Karpas-422 (cell line): ENCODE measurements at regions not wholly inside any gene's neighbourhood (a gene's known extent, or its start where the extent isn't known, plus 50 kb on each side); places are given as distances from the start of the nearest gene placed in this dataset.

Experiments used
- DNase-seq: peaks from one replicate; pipeline ENCODE4 v3.0.0-alpha.2; 2015
- H2AFZ ChIP-seq: fragments of 200-600 bp; sonication (generic); 2 replicates; pipeline ENCODE4 v1.6.1; 2014; ENCODE audit warnings: antibody characterized with exemption, low read length, mixed read lengths
- H3K27ac ChIP-seq: fragments of 200-600 bp; sonication (generic); 2 replicates; pipeline ENCODE4 v1.5.1; 2014; ENCODE audit warnings: mild to moderate bottlenecking, low read length, moderate library complexity
- H3K27me3 ChIP-seq: fragments of 200-600 bp; sonication (generic); 2 replicates; pipeline ENCODE4 v1.6.1; 2014; ENCODE audit warnings: low read length, mixed read lengths
- H3K36me3 ChIP-seq: fragments of 200-600 bp; sonication (generic); 2 replicates; pipeline ENCODE4 v1.6.1; 2014; ENCODE audit warnings: low read length, mixed read lengths; ENCODE audit not compliant: insufficient read depth
- H3K4me1 ChIP-seq: fragments of 200-600 bp; sonication (generic); 2 replicates; pipeline ENCODE4 v1.6.1; 2014; ENCODE audit warnings: mild to moderate bottlenecking, low read length, mixed read lengths
- H3K4me2 ChIP-seq: fragments of 200-600 bp; sonication (generic); 2 replicates; pipeline ENCODE4 v1.6.1; 2014; ENCODE audit warnings: low read length, low read depth, mild to moderate bottlenecking; ENCODE audit not compliant: poor library complexity, severe bottlenecking
- H3K4me3 ChIP-seq: fragments of 200-600 bp; sonication (generic); 2 replicates; pipeline ENCODE4 v1.5.1; 2014; ENCODE audit warnings: mild to moderate bottlenecking, antibody characterized with exemption, low read length, mixed read lengths
- H3K79me2 ChIP-seq: fragments of 200-600 bp; sonication (generic); 2 replicates; pipeline ENCODE4 v1.6.1; 2014; ENCODE audit warnings: mild to moderate bottlenecking, low read length, mixed read lengths
- H3K9ac ChIP-seq: fragments of 200-600 bp; sonication (generic); 2 replicates; pipeline ENCODE4 v1.6.0; 2014; ENCODE audit warnings: low read length
- H3K9me2 ChIP-seq: fragments of 200-600 bp; sonication (generic), shearing (Covaris generic); replicated peaks from 2 replicates; pipeline ENCODE4 v1.6.0; 2014; ENCODE audit warnings: mild to moderate bottlenecking, low read length, moderate library complexity; ENCODE audit not compliant: insufficient read depth
- H3K9me3 ChIP-seq: fragments of 300-700, 200-600 bp; sonication (generic); 2 replicates; pipeline ENCODE4 v1.6.1; 2014; ENCODE audit warnings: low read length, mixed read lengths
- H4K20me1 ChIP-seq: fragments of 200-600 bp; sonication (generic); 2 replicates; pipeline ENCODE4 v1.6.1; 2014; ENCODE audit warnings: mild to moderate bottlenecking, antibody characterized with exemption, low read length, low read depth; ENCODE audit not compliant: insufficient read depth

GRCh38 chr7:136079934-136080333 is 102.8 kb upstream of the MTPN start:
- H3K27me3 ChIP-seq = no peaks in the 10 kb centered on the region
- H3K36me3 ChIP-seq = no peaks in the 10 kb centered on the region
- no peaks in the 10 kb centered on the region for H3K9me3 ChIP-seq
- H2AFZ ChIP-seq = 0 out of 2 replicates have a peak overlapping the region, but pooled peaks have one; percentile 1
- H4K20me1 ChIP-seq = no peaks in the 10 kb centered on the region
- 0 out of 2 replicates have a peak, but pooled peaks cover 4% of the 10 kb centered on the region for H3K9me2 ChIP-seq
- no peaks in the 10 kb centered on the region for H3K4me1 ChIP-seq
- DNase-seq = no peak
- no peak overlapping the region for H3K4me2 ChIP-seq
- H3K9ac ChIP-seq = no peak overlapping the region
- H3K27ac ChIP-seq = no peak overlapping the region
- H3K4me3 ChIP-seq = no peak overlapping the region
- H3K79me2 ChIP-seq = no peaks in the 10 kb centered on the region

GRCh38 chr7:136079478-136079892 is 102.3 kb upstream of the MTPN start:
- no peaks in the 10 kb centered on the region for H4K20me1 ChIP-seq
- no peaks in the 10 kb centered on the region for H3K9me3 ChIP-seq
- no peaks in the 10 kb centered on the region for H3K79me2 ChIP-seq
- no peaks in the 10 kb centered on the region for H3K4me1 ChIP-seq
- H3K27ac ChIP-seq = no peak overlapping the region
- H3K4me3 ChIP-seq = no peak overlapping the region
- H3K36me3 ChIP-seq = no peaks in the 10 kb centered on the region
- DNase-seq = no peak
- H3K9ac ChIP-seq = no peak overlapping the region
- 0 out of 2 replicates have a peak, but pooled peaks cover 4% of the 10 kb centered on the region for H3K9me2 ChIP-seq
- no peaks in the 10 kb centered on the region for H3K27me3 ChIP-seq
- 0 out of 2 replicates have a peak overlapping the region, but pooled peaks have one; percentile 1 for H2AFZ ChIP-seq
- H3K4me2 ChIP-seq = no peak overlapping the region

- H3K9ac ChIP-seq = no peak overlapping the region
- H3K27me3 ChIP-seq = no peaks in the 10 kb centered on the region
- H2AFZ ChIP-seq = no peak overlapping the region
- H4K20me1 ChIP-seq = no peaks in the 10 kb centered on the region
- no peak overlapping the region for H3K27ac ChIP-seq
- H3K4me2 ChIP-seq = no peak overlapping the region
- no peaks in the 10 kb centered on the region for H3K79me2 ChIP-seq
- no peak overlapping the region for H3K4me3 ChIP-seq
- H3K36me3 ChIP-seq = no peaks in the 10 kb centered on the region
- DNase-seq = no peak
- H3K9me2 ChIP-seq = 0 out of 2 replicates have a peak, but pooled peaks cover 4% of the 10 kb centered on the region
- no peaks in the 10 kb centered on the region for H3K4me1 ChIP-seq
- H3K9me3 ChIP-seq = no peaks in the 10 kb centered on the region
Measured at GRCh38 chr7:136079066-136079465, 101.9 kb upstream of the MTPN start.

DNA sequence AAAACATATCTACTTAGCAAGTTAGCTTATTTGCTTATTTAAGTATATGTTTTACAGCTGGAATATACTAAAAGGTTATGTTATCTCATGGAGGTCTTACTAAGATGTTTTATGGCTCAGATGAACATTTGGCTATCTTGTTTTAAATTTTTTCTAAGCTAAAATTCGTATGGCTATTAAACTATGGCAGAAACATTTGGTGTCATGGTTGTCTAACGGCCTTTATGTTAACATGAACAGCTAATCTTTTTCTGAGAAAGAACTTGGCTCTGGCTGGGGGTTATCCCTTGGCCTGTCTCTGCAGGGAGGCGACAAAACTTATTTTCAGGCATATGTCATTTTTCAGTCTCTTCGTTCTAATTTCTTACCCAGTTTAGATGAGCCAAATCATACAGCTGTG is 101.5 kb upstream of the MTPN start:
- Histone ChIP-seq H3K36me3 (no peaks in the 10 kb centered on the region), H3K79me2 (no peaks in the 10 kb centered on the region), H3K27ac (no peak overlapping the region), H3K4me1 (no peaks in the 10 kb centered on the region), H2AFZ (no peak overlapping the region), H3K9me2 (0 out of 2 replicates have a peak, but pooled peaks cover 4% of the 10 kb centered on the region), H3K9me3 (no peaks in the 10 kb centered on the region), H3K4me2 (no peak overlapping the region), H3K27me3 (no peaks in the 10 kb centered on the region), H3K4me3 (no peak overlapping the region), H4K20me1 (no peaks in the 10 kb centered on the region), H3K9ac (no peak overlapping the region)
- DNase-seq = no peak

- Histone ChIP-seq H4K20me1 (no peaks in the 10 kb centered on the region), H3K27me3 (no peaks in the 10 kb centered on the region), H3K9me2 (0 out of 2 replicates have a peak, but pooled peaks cover 4% of the 10 kb centered on the region), H3K4me2 (no peak overlapping the region), H3K36me3 (no peaks in the 10 kb centered on the region), H2AFZ (no peak overlapping the region), H3K4me1 (no peaks in the 10 kb centered on the region), H3K79me2 (no peaks in the 10 kb centered on the region), H3K9ac (no peak overlapping the region), H3K27ac (no peak overlapping the region), H3K4me3 (no peak overlapping the region), H3K9me3 (no peaks in the 10 kb centered on the region)
- DNase-seq = no peak
Measured at GRCh38 chr7:136076954-136077353, 99.8 kb upstream of the MTPN start.

DNA sequence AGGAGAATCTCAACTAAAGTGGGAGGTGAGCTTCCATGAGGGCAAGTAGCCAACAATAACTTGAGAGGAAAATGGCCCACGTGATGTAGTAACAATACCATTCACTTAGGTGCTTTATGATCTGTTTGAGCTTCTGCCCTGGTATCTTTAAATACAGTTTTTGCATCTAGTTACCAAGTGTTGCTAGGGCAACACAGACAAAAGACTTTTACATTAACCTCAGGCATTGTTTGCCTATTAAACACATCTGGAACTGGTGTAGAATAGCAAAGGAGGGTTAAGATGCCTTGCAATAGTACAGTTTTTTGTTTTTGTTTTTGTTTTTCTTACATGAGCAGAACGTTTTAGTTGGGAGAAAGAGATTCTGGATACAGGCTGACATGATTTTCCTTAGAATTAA is 97.7 kb upstream of the MTPN start:
- Histone ChIP-seq H3K36me3 (no peaks in the 10 kb centered on the region), H3K4me3 (no peak overlapping the region), H3K9me2 (0 out of 2 replicates have a peak, but pooled peaks cover 4% of the 10 kb centered on the region), H3K27me3 (no peaks in the 10 kb centered on the region), H3K4me1 (peaks cover 7% of the 10 kb centered on the region; the same call in 1 of the 2 replicates), H4K20me1 (no peaks in the 10 kb centered on the region), H3K4me2 (no peak overlapping the region), H3K79me2 (no peaks in the 10 kb centered on the region), H3K9me3 (no peaks in the 10 kb centered on the region), H3K9ac (no peak overlapping the region), H2AFZ (no peak overlapping the region), H3K27ac (no peak overlapping the region)
- no peak for DNase-seq

DNA sequence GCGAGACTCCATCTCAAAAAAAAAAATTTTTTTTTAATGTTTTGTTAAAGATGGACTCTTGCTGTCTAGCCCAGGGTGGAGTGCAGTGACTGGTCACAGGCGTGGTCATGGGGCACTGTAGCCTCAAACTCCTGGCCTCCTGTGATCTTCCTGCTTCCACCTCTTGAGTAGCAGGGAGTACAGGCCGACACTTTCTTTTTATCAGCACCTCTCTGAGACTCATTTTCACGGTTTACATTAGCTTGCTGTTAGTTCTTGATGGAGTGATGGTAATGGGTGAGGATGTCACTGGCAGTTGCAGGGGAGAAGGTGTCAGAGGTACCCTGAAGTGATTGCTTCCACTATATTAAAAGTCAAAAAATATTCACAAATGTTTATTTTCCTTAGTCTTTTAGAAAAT is 95.3 kb upstream of the MTPN start:
- Histone ChIP-seq H3K9ac (no peak overlapping the region), H4K20me1 (no peaks in the 10 kb centered on the region), H3K9me3 (no peaks in the 10 kb centered on the region), H3K4me2 (no peak overlapping the region), H2AFZ (no peak overlapping the region), H3K27ac (no peak overlapping the region), H3K9me2 (0 out of 2 replicates have a peak, but pooled peaks cover 4% of the 10 kb centered on the region), H3K36me3 (no peaks in the 10 kb centered on the region), H3K79me2 (no peaks in the 10 kb centered on the region), H3K4me3 (no peak overlapping the region), H3K27me3 (0 out of 2 replicates have a peak, but pooled peaks cover 3% of the 10 kb centered on the region), H3K4me1 (peaks cover 7% of the 10 kb centered on the region; the same call in 1 of the 2 replicates)
- no peak for DNase-seq

- Histone ChIP-seq H3K9me3 (no peaks in the 10 kb centered on the region), H3K27ac (no peak overlapping the region)
Measured at GRCh38 chr7:136070736-136071505, 93.8 kb upstream of the MTPN start.

More at GRCh38 chr7:136070736-136071505, 93.8 kb upstream of the MTPN start:
- H3K4me1 ChIP-seq = peaks cover 7% of the 10 kb centered on the region; the same call in 1 of the 2 replicates
- no peak overlapping the region for H3K9ac ChIP-seq
- H3K79me2 ChIP-seq = no peaks in the 10 kb centered on the region
- no peak overlapping the region for H2AFZ ChIP-seq
- H3K27me3 ChIP-seq = 0 out of 2 replicates have a peak, but pooled peaks cover 3% of the 10 kb centered on the region
- H3K4me3 ChIP-seq = no peak overlapping the region
- H3K4me2 ChIP-seq = no peak overlapping the region
- no peak for DNase-seq
- H4K20me1 ChIP-seq = no peaks in the 10 kb centered on the region
- H3K9me2 ChIP-seq = no peaks in the 10 kb centered on the region
- H3K36me3 ChIP-seq = no peaks in the 10 kb centered on the region
